ENCODE measurements at regions not wholly inside any gene's neighbourhood (a gene's known extent, or its start where the extent isn't known, plus 50 kb on each side); places are given as distances from the start of the nearest gene placed in this dataset.
"Not testable (repeated sequence)": the region's sequence is repeated elsewhere in the genome, so short reads cannot be mapped to it uniquely, and the experiment has no call there.

GRCh38 chr4:9599266-9599665, 155.1 kb downstream of the DEFB131A start:
- DNase-seq, result no peak
- Histone ChIP-seq H3K4me1 (no peaks in the 10 kb centered on the region), H3K27ac (no peak overlapping the region), H3K9me3 (no peaks in the 10 kb centered on the region), H3K36me3 (ENCODE audit: low read depth, missing control alignments) (no peaks in the 10 kb centered on the region), H3K4me3 (no peak overlapping the region), H3K27me3 (no peaks in the 10 kb centered on the region)
- WGBS, 2 donors, result 83 to 100% methylated on average over 1 of the region's 1 CpG
- TF ChIP-seq CTCF (IDR thresholded peaks at IDR 0.05), result no peak
- no peak for TF ChIP-seq POLR2A (IDR thresholded peaks at IDR 0.05)
- intact Hi-C loops (cut with DNase I; ENCODE audit: low total_unique reads), result no loop called here

GRCh38 chr4:9600246-9600645, 156.0 kb downstream of the DEFB131A start:
- DNase-seq, result no peak
- intact Hi-C loops (cut with DNase I; ENCODE audit: low total_unique reads), result no loop called here
- H3K4me1 ChIP-seq, result no peaks in the 10 kb centered on the region
- no peak overlapping the region for H3K27ac ChIP-seq
- no peaks in the 10 kb centered on the region for H3K27me3 ChIP-seq
- H3K4me3 ChIP-seq, result no peak overlapping the region
- TF ChIP-seq CTCF (IDR thresholded peaks at IDR 0.05) (no peak), POLR2A (IDR thresholded peaks at IDR 0.05) (no peak)
- no peaks in the 10 kb centered on the region for H3K9me3 ChIP-seq
- WGBS, 2 donors, result 78 to 81% methylated on average over 19 of the region's 19 CpGs
- no peaks in the 10 kb centered on the region for H3K36me3 ChIP-seq (ENCODE audit: low read depth, missing control alignments)

- intact Hi-C loops (cut with DNase I; ENCODE audit: low total_unique reads), result no loop called here
- no peaks in the 10 kb centered on the region for H3K27me3 ChIP-seq
- H3K4me3 ChIP-seq, result no peak overlapping the region
- no peak overlapping the region for H3K27ac ChIP-seq
- 66 to 80% methylated on average over 18 of the region's 18 CpGs for WGBS, 2 donors
- no peak for TF ChIP-seq POLR2A (IDR thresholded peaks at IDR 0.05)
- no peak for TF ChIP-seq CTCF (IDR thresholded peaks at IDR 0.05)
- H3K36me3 ChIP-seq (ENCODE audit: low read depth, missing control alignments), result no peaks in the 10 kb centered on the region
- H3K9me3 ChIP-seq, result no peaks in the 10 kb centered on the region
- DNase-seq, result no peak
- no peaks in the 10 kb centered on the region for H3K4me1 ChIP-seq
Observed at GRCh38 chr4:9602389-9602914, 158.2 kb downstream of the DEFB131A start.

- H3K27me3 ChIP-seq; H3K4me1 ChIP-seq; H3K36me3 ChIP-seq (ENCODE audit: low read depth, missing control alignments); intact Hi-C loops (cut with DNase I; ENCODE audit: low total_unique reads); H3K4me3 ChIP-seq; H3K9me3 ChIP-seq; H3K27ac ChIP-seq: not testable (repeated sequence)
- DNase-seq, result peak; percentile 36
- WGBS, 2 donors, result 23 to 33% methylated on average over 16 to 17 of the region's 17 CpGs
Observed at GRCh38 chr4:9604031-9604892, 160.0 kb downstream of the DEFB131A start.

GRCh38 chr4:9604893-9605190, 160.6 kb downstream of the DEFB131A start:
- H3K27ac ChIP-seq; H3K36me3 ChIP-seq (ENCODE audit: low read depth, missing control alignments); H3K27me3 ChIP-seq; H3K4me3 ChIP-seq; H3K9me3 ChIP-seq; DNase-seq; H3K4me1 ChIP-seq; intact Hi-C loops (cut with DNase I; ENCODE audit: low total_unique reads): not testable (repeated sequence)
- 61 to 77% methylated on average over 5 of the region's 5 CpGs for WGBS, 2 donors

- Histone ChIP-seq H3K9me3 (no peaks in the 10 kb centered on the region), H3K36me3 (ENCODE audit: low read depth, missing control alignments) (no peaks in the 10 kb centered on the region), H3K4me3 (no peak overlapping the region), H3K4me1 (no peaks in the 10 kb centered on the region), H3K27me3 (no peaks in the 10 kb centered on the region), H3K27ac (no peak overlapping the region)
- no peak for DNase-seq
- WGBS, 2 donors, result 68 to 71% methylated on average over 4 of the region's 4 CpGs
- TF ChIP-seq CTCF (IDR thresholded peaks at IDR 0.05), result no peak
- TF ChIP-seq POLR2A (IDR thresholded peaks at IDR 0.05), result no peak
- intact Hi-C loops (cut with DNase I; ENCODE audit: low total_unique reads), result no loop called here
Observed at GRCh38 chr4:9608300-9608699, 164.1 kb downstream of the DEFB131A start.

GRCh38 chr4:9610321-9610720, 166.1 kb downstream of the DEFB131A start:
- H3K27me3 ChIP-seq; H3K27ac ChIP-seq; H3K9me3 ChIP-seq; intact Hi-C loops (cut with DNase I; ENCODE audit: low total_unique reads); H3K36me3 ChIP-seq (ENCODE audit: low read depth, missing control alignments); H3K4me1 ChIP-seq; H3K4me3 ChIP-seq; DNase-seq: not testable (repeated sequence)
- 70 to 81% methylated on average over 2 of the region's 2 CpGs for WGBS, 2 donors

Measured in testis (tissue), 2 donors.